GM12878 (cell line): ENCODE measurements at regions not wholly inside any gene's neighbourhood (a gene's known extent, or its start where the extent isn't known, plus 50 kb on each side); places are given as distances from the start of the nearest gene placed in this dataset.

Experiments used
- ATAC-seq: fragments of 200-7000 bp; cut with Tn5 transposase; 3 replicates; pipeline ENCODE4 v1.9.1; 2020; ENCODE audit warnings: mild to moderate bottlenecking, moderate library complexity
- BruUV-seq: library from RNA; stranded (reverse); fragments of 400-500 nt; replicated peaks from 2 replicates; lab custom pipeline; 2021; lab: Mats Ljungman, UMichigan
- CTCF ChIA-PET: fragments of 300-600 bp; sonication (Branson Sonifier 250); formaldehyde crosslinking; extraction: SDS; loops from one replicate; lab custom pipeline; 2021; ENCODE audit warnings: inconsistent platforms; lab: Yijun Ruan, JAX
- POLR2A ChIA-PET: fragments of 350-600 bp; formaldehyde crosslinking; extraction: SDS; loops from one replicate; lab custom pipeline; 2021; ENCODE audit warnings: inconsistent platforms; lab: Charles Lee
- RAD21 ChIA-PET: fragments of 300-600 bp; sonication (Branson Sonifier 250); formaldehyde crosslinking; loops from one replicate; lab custom pipeline; 2023; ENCODE audit warnings: antibody characterized with exemption; ENCODE audit not compliant: unreplicated experiment; lab: Charles Lee
- SMC1A ChIA-PET: fragments of 300-600 bp; sonication (Branson Sonifier 250); formaldehyde crosslinking; loops from one replicate; lab custom pipeline; 2023; ENCODE audit not compliant: unreplicated experiment, uncharacterized antibody; lab: Charles Lee
- DNase-seq: peaks from one replicate; pipeline ENCODE4 v3.0.0-alpha.2; 2011; ENCODE audit warnings: low read depth, low spot score
- FAIRE-seq: peaks from 3 replicates; lab custom pipeline; 2011; peaks lifted over from hg19 to GRCh38; lab: Jason Lieb, UNC
- H2AFZ ChIP-seq: 2 replicates; pipeline ENCODE4 v1.6.0; 2011; ENCODE audit warnings: low read depth, low read length, control low read depth; ENCODE audit not compliant: control insufficient read depth
- H3K27ac ChIP-seq: 2 replicates; pipeline ENCODE4 v1.5.1; 2011; ENCODE audit warnings: control low read depth; ENCODE audit not compliant: control insufficient read depth, insufficient read depth
- H3K27me3 ChIP-seq, 2 experiments: replicated peaks in 1 of 2; 2 replicates each; pipeline versions ENCODE4 v1.6.0 to v1.6.1; 2011; ENCODE audit warnings: low read length in 1 of 2; ENCODE audit not compliant: control insufficient read depth in 2 of 2, insufficient read depth in 2 of 2
- H3K36me3 ChIP-seq, 2 experiments: 2 replicates each; pipeline ENCODE4 v1.5.1; 2011; ENCODE audit warnings: low read length in 1 of 2; ENCODE audit not compliant: control insufficient read depth in 2 of 2, insufficient read depth in 2 of 2
- H3K4me1 ChIP-seq: 2 replicates; pipeline ENCODE4 v1.6.1; 2011; ENCODE audit warnings: mild to moderate bottlenecking, low read length, moderate library complexity, mixed read lengths; ENCODE audit not compliant: control insufficient read depth, insufficient read depth
- H3K4me2 ChIP-seq: 2 replicates; pipeline ENCODE4 v1.6.0; 2011; ENCODE audit warnings: control low read depth; ENCODE audit not compliant: control insufficient read depth, insufficient read depth
- H3K4me3 ChIP-seq: fragments of 200-600 bp; sonication (generic); 2 replicates; pipeline ENCODE4 v1.5.1; 2016
- H3K79me2 ChIP-seq: 2 replicates; pipeline ENCODE4 v1.6.0; 2011; ENCODE audit warnings: low read length; ENCODE audit not compliant: control insufficient read depth, insufficient read depth
- H3K9ac ChIP-seq: 2 replicates; pipeline ENCODE4 v1.8.0; 2011; ENCODE audit warnings: low read length, control low read depth, mixed read lengths; ENCODE audit not compliant: control insufficient read depth, insufficient read depth
- H3K9me3 ChIP-seq: replicated peaks from 3 replicates; pipeline ENCODE4 v1.5.1; 2011; ENCODE audit warnings: mild to moderate bottlenecking, low read length; ENCODE audit not compliant: control insufficient read depth, insufficient read depth
- H4K20me1 ChIP-seq: 2 replicates; pipeline ENCODE4 v1.6.0; 2011; ENCODE audit not compliant: control insufficient read depth, insufficient read depth
- BHLHE40 ChIP-seq, 2 experiments: fragments of 450-650 bp in 1 of 2; IDR thresholded peaks; 2 replicates each; pipeline ENCODE4 v1.6.1; 2011 to 2017; ENCODE audit warnings: low read depth in 2 of 2, borderline replicate concordance in 1 of 2, improper control_type of control experiment in 1 of 2, low read length in 1 of 2, mild to moderate bottlenecking in 1 of 2
- E2F4 ChIP-seq: IDR thresholded peaks from 2 replicates; pipeline ENCODE4 v1.6.1; 2012; ENCODE audit warnings: low read depth, low read length, improper control_type of control experiment
- FOXM1 ChIP-seq: IDR thresholded peaks from 2 replicates; pipeline ENCODE4 v1.6.1; 2012; ENCODE audit warnings: low read depth, mild to moderate bottlenecking, inconsistent platforms, low read length, moderate library complexity
- HDGF ChIP-seq: fragments of 450-650 bp; IDR thresholded peaks from 2 replicates; pipeline ENCODE4 v1.6.1; 2016; ENCODE audit warnings: antibody characterized with exemption
- IKZF2 ChIP-seq, 2 experiments: fragments of 450-650 bp; IDR thresholded peaks; 2 replicates each; pipeline ENCODE4 v1.6.1; 2017; ENCODE audit warnings: mild to moderate bottlenecking in 2 of 2, moderate library complexity in 2 of 2
- IRF4 ChIP-seq: IDR thresholded peaks from 2 replicates; pipeline ENCODE4 v1.6.1; 2011; ENCODE audit warnings: low read depth, low read length
- KLF5 ChIP-seq: fragments of 450-650 bp; IDR thresholded peaks from 2 replicates; pipeline ENCODE4 v1.6.1; 2014; ENCODE audit warnings: mild to moderate bottlenecking; ENCODE audit not compliant: partially characterized antibody
- MYC ChIP-seq: IDR thresholded peaks from 2 replicates; pipeline ENCODE4 v1.6.1; 2011; ENCODE audit warnings: mild to moderate bottlenecking, low read length, moderate library complexity, inconsistent platforms; ENCODE audit not compliant: insufficient read depth, insufficient replicate concordance, insufficient read length, severe bottlenecking
- POLR2AphosphoS5 ChIP-seq: IDR thresholded peaks from 2 replicates; pipeline ENCODE4 v1.6.1; 2011; ENCODE audit warnings: mild to moderate bottlenecking, low read length, inconsistent platforms
- RCOR1 ChIP-seq: conservative IDR thresholded peaks from 2 replicates; pipeline ENCODE4 v1.6.1; 2012; ENCODE audit warnings: low read depth, low read length, improper control_type of control experiment
- SIX5 ChIP-seq: IDR thresholded peaks from 2 replicates; pipeline ENCODE4 v1.6.1; 2011; ENCODE audit warnings: mild to moderate bottlenecking, low read depth, low read length, moderate library complexity; ENCODE audit not compliant: severe bottlenecking
- SRF ChIP-seq, 2 experiments: IDR thresholded peaks; 2 replicates each; pipeline ENCODE4 v1.6.1; 2011; ENCODE audit warnings: low read depth in 2 of 2, low read length in 2 of 2, mild to moderate bottlenecking in 1 of 2, moderate library complexity in 1 of 2
- WRNIP1 ChIP-seq: IDR thresholded peaks from 2 replicates; pipeline ENCODE4 v1.6.1; 2011; ENCODE audit warnings: low read depth, low read length, improper control_type of control experiment, borderline replicate concordance
- ZNF217 ChIP-seq: fragments of 450-650 bp; IDR thresholded peaks from 2 replicates; pipeline ENCODE4 v1.6.1; 2017; ENCODE audit warnings: antibody characterized with exemption, mild to moderate bottlenecking
- WGBS: methylation state at CpG from one replicate; pipeline ENCODE4 v1.1.6; 2016; ENCODE audit warnings: low lambda C conversion rate; ENCODE audit not compliant: insufficient replicate concordance, insufficient coverage; ENCODE audit errors: missing lambda C conversion rate; 5-methylcytosine and 5-hydroxymethylcytosine counted together
- in situ Hi-C: fragments of 300-500 bp; cut with MboI; formaldehyde crosslinking; loops from 9 replicates; pipeline ENCODE4 v1.14.3; 2018; ENCODE audit warnings: mixed read lengths
- intact Hi-C: fragments of 100-400 bp; cut with micrococcal nuclease; formaldehyde crosslinking; loops from one replicate; pipeline ENCODE4 v1.14.2; 2022; ENCODE audit not compliant: unreplicated experiment
- TF ChIP-seq, protein P1 (sequence below): IDR thresholded peaks from 2 replicates; pipeline ENCODE4 v1.6.1; 2011; ENCODE audit warnings: borderline replicate concordance, low read depth, mild to moderate bottlenecking, moderate library complexity, low read length; ENCODE audit not compliant: insufficient read depth, poor library complexity, severe bottlenecking
- TF ChIP-seq, protein P2 (sequence below): fragments of 450-650 bp; formaldehyde crosslinking; IDR thresholded peaks from 2 replicates; pipeline ENCODE4 v1.4.0; 2020; ENCODE audit warnings: mild to moderate bottlenecking, moderate library complexity
- TF ChIP-seq, protein P3 (sequence below): fragments of 450-650 bp; IDR thresholded peaks from 2 replicates; pipeline ENCODE4 v1.6.1; 2017; ENCODE audit warnings: mild to moderate bottlenecking, low read depth, inconsistent platforms; ENCODE audit not compliant: poor library complexity, severe bottlenecking

GRCh38 chrX:44744799-44745198, 99.0 kb upstream of the DUSP21 start:
- H2AFZ ChIP-seq = no peak overlapping the region
- FAIRE-seq (peak; percentile 31), ATAC-seq (peak; percentile 70), DNase-seq (no peak)
- no peak overlapping the region for H3K27ac ChIP-seq
- POLR2A ChIA-PET = interaction anchor here (0.6 kb wide), 1 partner anchor 13 kb away, joined by 4 read pairs; no protein-coding TSS in a partner anchor
- intact Hi-C loops = no loop called here
- H3K9ac ChIP-seq = no peak overlapping the region
- H3K4me1 ChIP-seq = no peaks in the 10 kb centered on the region
- H3K36me3 ChIP-seq = no peaks in the 10 kb centered on the region
- no peaks in the 10 kb centered on the region for H3K9me3 ChIP-seq
- no peaks in the 10 kb centered on the region for H4K20me1 ChIP-seq
- no peak overlapping the region for H3K4me3 ChIP-seq
- no peak overlapping the region for H3K4me2 ChIP-seq
- RAD21 ChIA-PET = no interaction called here
- CTCF ChIA-PET = no interaction called here
- H3K79me2 ChIP-seq = no peaks in the 10 kb centered on the region
- in situ Hi-C loops = no loop called here
- no TSS peak for BruUV-seq
- WGBS = 0% methylated on average over 3 of the region's 3 CpGs
- no peaks in the 10 kb centered on the region; a peak in 1 of 4 replicates for H3K27me3 ChIP-seq
- SMC1A ChIA-PET = no interaction called here
- TF ChIP-seq ZNF217 = no peak
- no peak for TF ChIP-seq HDGF
- TF ChIP-seq RCOR1 = no peak
- TF ChIP-seq FOXM1 = no peak
- TF ChIP-seq MYC = no peak
- no peak for TF ChIP-seq IRF4
- TF ChIP-seq BHLHE40 (IDR thresholded peaks at IDR 0.05; ENCODE audit: borderline replicate concordance in 1 of 2, low read depth in 2 of 2, low read length in 1 of 2) = 0 out of 4 replicates have a peak, but pooled peaks of 1 of the 2 experiments have one; percentile 28
- TF ChIP-seq E2F4 = no peak
- TF ChIP-seq, protein P1, sequence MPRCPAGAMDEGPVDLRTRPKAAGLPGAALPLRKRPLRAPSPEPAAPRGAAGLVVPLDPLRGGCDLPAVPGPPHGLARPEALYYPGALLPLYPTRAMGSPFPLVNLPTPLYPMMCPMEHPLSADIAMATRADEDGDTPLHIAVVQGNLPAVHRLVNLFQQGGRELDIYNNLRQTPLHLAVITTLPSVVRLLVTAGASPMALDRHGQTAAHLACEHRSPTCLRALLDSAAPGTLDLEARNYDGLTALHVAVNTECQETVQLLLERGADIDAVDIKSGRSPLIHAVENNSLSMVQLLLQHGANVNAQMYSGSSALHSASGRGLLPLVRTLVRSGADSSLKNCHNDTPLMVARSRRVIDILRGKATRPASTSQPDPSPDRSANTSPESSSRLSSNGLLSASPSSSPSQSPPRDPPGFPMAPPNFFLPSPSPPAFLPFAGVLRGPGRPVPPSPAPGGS = peak; percentile 83
- TF ChIP-seq POLR2AphosphoS5 = no peak
- no peak for TF ChIP-seq KLF5
- TF ChIP-seq SIX5 = no peak
- TF ChIP-seq, protein P2, sequence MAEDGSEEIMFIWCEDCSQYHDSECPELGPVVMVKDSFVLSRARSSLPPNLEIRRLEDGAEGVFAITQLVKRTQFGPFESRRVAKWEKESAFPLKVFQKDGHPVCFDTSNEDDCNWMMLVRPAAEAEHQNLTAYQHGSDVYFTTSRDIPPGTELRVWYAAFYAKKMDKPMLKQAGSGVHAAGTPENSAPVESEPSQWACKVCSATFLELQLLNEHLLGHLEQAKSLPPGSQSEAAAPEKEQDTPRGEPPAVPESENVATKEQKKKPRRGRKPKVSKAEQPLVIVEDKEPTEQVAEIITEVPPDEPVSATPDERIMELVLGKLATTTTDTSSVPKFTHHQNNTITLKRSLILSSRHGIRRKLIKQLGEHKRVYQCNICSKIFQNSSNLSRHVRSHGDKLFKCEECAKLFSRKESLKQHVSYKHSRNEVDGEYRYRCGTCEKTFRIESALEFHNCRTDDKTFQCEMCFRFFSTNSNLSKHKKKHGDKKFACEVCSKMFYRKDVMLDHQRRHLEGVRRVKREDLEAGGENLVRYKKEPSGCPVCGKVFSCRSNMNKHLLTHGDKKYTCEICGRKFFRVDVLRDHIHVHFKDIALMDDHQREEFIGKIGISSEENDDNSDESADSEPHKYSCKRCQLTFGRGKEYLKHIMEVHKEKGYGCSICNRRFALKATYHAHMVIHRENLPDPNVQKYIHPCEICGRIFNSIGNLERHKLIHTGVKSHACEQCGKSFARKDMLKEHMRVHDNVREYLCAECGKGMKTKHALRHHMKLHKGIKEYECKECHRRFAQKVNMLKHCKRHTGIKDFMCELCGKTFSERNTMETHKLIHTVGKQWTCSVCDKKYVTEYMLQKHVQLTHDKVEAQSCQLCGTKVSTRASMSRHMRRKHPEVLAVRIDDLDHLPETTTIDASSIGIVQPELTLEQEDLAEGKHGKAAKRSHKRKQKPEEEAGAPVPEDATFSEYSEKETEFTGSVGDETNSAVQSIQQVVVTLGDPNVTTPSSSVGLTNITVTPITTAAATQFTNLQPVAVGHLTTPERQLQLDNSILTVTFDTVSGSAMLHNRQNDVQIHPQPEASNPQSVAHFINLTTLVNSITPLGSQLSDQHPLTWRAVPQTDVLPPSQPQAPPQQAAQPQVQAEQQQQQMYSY = no peak
- TF ChIP-seq, protein P3, sequence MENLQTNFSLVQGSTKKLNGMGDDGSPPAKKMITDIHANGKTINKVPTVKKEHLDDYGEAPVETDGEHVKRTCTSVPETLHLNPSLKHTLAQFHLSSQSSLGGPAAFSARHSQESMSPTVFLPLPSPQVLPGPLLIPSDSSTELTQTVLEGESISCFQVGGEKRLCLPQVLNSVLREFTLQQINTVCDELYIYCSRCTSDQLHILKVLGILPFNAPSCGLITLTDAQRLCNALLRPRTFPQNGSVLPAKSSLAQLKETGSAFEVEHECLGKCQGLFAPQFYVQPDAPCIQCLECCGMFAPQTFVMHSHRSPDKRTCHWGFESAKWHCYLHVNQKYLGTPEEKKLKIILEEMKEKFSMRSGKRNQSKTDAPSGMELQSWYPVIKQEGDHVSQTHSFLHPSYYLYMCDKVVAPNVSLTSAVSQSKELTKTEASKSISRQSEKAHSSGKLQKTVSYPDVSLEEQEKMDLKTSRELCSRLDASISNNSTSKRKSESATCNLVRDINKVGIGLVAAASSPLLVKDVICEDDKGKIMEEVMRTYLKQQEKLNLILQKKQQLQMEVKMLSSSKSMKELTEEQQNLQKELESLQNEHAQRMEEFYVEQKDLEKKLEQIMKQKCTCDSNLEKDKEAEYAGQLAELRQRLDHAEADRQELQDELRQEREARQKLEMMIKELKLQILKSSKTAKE = no peak
- TF ChIP-seq WRNIP1 = no peak
- TF ChIP-seq IKZF2 (IDR thresholded peaks at IDR 0.05) = no peak
- TF ChIP-seq SRF (IDR thresholded peaks at IDR 0.05; ENCODE audit: low read depth in 2 of 2, low read length in 2 of 2) = no peak
